ENCODE measurements at regions not wholly inside any gene's neighbourhood (a gene's known extent, or its start where the extent isn't known, plus 50 kb on each side); places are given as distances from the start of the nearest gene placed in this dataset.

- TF ChIP-seq CTCF (IDR thresholded peaks at IDR 0.05) = no peak
- TF ChIP-seq EZH2 (IDR thresholded peaks at IDR 0.05; ENCODE audit: borderline replicate concordance, insufficient read depth, low read depth, low read length, poor library complexity, severe bottlenecking) = no peak
Measured at GRCh38 chr4:23500894-23501449, 388.9 kb downstream of the PPARGC1A start.
